PFSK-1 (cell line): ENCODE measurements at regions not wholly inside any gene's neighbourhood (a gene's known extent, or its start where the extent isn't known, plus 50 kb on each side); places are given as distances from the start of the nearest gene placed in this dataset.

ENCODE experiments used
- FOXP2 ChIP-seq: optimal IDR thresholded peaks from 2 replicates; pipeline ENCODE3; 2011; ENCODE audit warnings: borderline replicate concordance, control low read depth, inconsistent platforms; ENCODE audit not compliant: insufficient read depth; ENCODE audit errors: extremely low read length, extremely low read depth
- POLR2AphosphoS5 ChIP-seq: IDR thresholded peaks from 2 replicates; pipeline ENCODE4 v1.6.1; 2012; ENCODE audit warnings: low read depth, mild to moderate bottlenecking, control low read depth, low read length, moderate library complexity
- SIN3A ChIP-seq: IDR thresholded peaks from 2 replicates; pipeline ENCODE4 v1.6.1; 2012; ENCODE audit warnings: mild to moderate bottlenecking, low read length, moderate library complexity, borderline replicate concordance; ENCODE audit not compliant: insufficient read depth
- TAF1 ChIP-seq: IDR thresholded peaks from 2 replicates; pipeline ENCODE4 v1.6.1; 2012; ENCODE audit warnings: low read length, control low read depth, borderline replicate concordance; ENCODE audit not compliant: insufficient read depth
- TF ChIP-seq, protein P1 (sequence below), 2 experiments: IDR thresholded peaks; 2 replicates each; pipeline versions ENCODE4 v1.6.1 to v1.8.0; 2011 to 2012; ENCODE audit warnings: low read depth in 2 of 2, low read length in 2 of 2, control low read depth in 1 of 2, inconsistent platforms in 1 of 2, mild to moderate bottlenecking in 1 of 2, moderate library complexity in 1 of 2; ENCODE audit not compliant: insufficient read depth in 1 of 2

DNA sequence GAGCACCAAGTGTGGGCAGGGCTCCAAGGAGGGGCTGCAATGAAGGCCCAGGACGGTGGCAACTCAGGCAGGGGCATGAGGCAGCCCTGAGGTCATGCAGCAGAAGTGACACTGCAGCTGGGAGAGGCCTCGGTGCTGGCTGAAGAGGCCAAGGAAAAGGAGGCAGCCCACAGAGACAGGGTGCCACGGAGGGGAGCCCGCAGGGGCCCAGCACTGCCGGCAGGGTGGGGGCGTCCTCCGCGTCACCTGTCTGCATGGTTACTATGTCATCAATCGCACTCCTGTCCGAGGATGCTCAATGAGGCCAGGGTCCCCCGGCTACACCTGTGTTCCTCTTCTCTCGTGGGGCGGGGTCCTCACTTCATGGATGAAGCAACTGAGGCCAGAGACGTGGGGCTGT lies 123.1 kb downstream of the TUBA3C start:
- TF ChIP-seq, protein P1, sequence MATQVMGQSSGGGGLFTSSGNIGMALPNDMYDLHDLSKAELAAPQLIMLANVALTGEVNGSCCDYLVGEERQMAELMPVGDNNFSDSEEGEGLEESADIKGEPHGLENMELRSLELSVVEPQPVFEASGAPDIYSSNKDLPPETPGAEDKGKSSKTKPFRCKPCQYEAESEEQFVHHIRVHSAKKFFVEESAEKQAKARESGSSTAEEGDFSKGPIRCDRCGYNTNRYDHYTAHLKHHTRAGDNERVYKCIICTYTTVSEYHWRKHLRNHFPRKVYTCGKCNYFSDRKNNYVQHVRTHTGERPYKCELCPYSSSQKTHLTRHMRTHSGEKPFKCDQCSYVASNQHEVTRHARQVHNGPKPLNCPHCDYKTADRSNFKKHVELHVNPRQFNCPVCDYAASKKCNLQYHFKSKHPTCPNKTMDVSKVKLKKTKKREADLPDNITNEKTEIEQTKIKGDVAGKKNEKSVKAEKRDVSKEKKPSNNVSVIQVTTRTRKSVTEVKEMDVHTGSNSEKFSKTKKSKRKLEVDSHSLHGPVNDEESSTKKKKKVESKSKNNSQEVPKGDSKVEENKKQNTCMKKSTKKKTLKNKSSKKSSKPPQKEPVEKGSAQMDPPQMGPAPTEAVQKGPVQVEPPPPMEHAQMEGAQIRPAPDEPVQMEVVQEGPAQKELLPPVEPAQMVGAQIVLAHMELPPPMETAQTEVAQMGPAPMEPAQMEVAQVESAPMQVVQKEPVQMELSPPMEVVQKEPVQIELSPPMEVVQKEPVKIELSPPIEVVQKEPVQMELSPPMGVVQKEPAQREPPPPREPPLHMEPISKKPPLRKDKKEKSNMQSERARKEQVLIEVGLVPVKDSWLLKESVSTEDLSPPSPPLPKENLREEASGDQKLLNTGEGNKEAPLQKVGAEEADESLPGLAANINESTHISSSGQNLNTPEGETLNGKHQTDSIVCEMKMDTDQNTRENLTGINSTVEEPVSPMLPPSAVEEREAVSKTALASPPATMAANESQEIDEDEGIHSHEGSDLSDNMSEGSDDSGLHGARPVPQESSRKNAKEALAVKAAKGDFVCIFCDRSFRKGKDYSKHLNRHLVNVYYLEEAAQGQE (IDR thresholded peaks at IDR 0.05; ENCODE audit: insufficient read depth in 1 of 2, low read depth in 2 of 2, low read length in 2 of 2), result no peak
- TF ChIP-seq POLR2AphosphoS5, result no peak
- no peak for TF ChIP-seq SIN3A
- no peak for TF ChIP-seq TAF1
- TF ChIP-seq FOXP2, result no peak
